Esophagus squamous epithelium (tissue), 4 donors: ENCODE measurements at regions not wholly inside any gene's neighbourhood (a gene's known extent, or its start where the extent isn't known, plus 50 kb on each side); places are given as distances from the start of the nearest gene placed in this dataset.

ENCODE experiments used
- CTCF ChIP-seq, 6 experiments: fragments of 450-650 bp in 4 of 6; fragments of 200-600 bp in 2 of 6; sonication (generic) in 2 of 6; IDR thresholded peaks; one replicate each; pipeline ENCODE4 v1.5.1; 2016 to 2019; ENCODE audit warnings: antibody characterized with exemption in 6 of 6, mild to moderate bottlenecking in 4 of 6, moderate library complexity in 4 of 6
- POLR2A ChIP-seq, 4 donors: fragments of 450-650 bp; IDR thresholded peaks; one replicate each; pipeline ENCODE4 v1.6.1; 2017; ENCODE audit warnings: antibody characterized with exemption in 4 of 4, mild to moderate bottlenecking in 4 of 4, moderate library complexity in 3 of 4

DNA sequence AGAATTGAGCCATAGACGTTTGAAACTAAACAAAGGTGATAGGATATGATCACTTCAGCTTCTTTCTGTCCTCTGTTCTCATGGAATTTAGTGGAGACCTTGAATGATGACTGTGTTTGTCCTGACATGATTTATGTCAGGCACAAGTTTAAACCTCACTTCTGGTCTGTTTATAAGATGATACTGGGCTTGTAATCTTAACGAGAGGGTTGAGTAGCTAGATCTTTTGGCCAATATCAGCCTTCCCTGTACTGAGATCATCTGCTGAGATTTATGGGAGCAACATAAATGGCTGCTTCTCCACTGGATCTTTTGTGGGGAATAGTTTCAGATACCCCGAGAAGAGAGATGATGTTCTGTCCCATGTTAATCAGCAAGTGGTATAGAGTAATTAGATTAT is 121.8 kb upstream of the OBI1 start:
- TF ChIP-seq CTCF (IDR thresholded peaks at IDR 0.05) (no peak), POLR2A (IDR thresholded peaks at IDR 0.05) (no peak)
